ENCODE measurements at regions not wholly inside any gene's neighbourhood (a gene's known extent, or its start where the extent isn't known, plus 50 kb on each side); places are given as distances from the start of the nearest gene placed in this dataset.

DNA sequence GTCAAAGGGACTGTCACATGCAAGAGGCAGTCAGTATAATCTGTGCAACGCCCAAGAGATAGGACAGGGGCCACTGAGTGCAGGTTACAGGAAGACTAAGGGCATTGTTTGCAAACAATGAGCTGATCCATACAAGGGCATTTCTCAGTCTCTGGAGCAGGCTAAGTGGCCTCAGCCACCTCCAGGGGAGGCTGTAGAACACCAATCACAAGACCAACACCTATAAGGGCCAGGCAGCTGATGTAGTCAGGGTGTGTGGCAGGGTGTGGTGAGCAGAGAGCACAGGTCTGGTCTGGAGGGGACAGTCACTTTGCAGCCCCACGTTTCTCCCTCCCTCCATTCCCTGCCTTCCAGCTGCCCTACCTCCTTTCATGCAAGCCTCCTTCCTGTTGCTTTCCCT lies 83.2 kb upstream of the ADRA1B start:
- Mint-ChIP-seq H3K9me3 (peaks cover 6% of the 10 kb centered on the region), H3K27me3 (ENCODE audit: low read depth) (peaks cover 10% of the 10 kb centered on the region), H3K4me1 (ENCODE audit: low read depth) (no peaks in the 10 kb centered on the region), H3K36me3 (ENCODE audit: insufficient read depth) (no peaks in the 10 kb centered on the region), H3K4me3 (no peak overlapping the region)
- DNase-seq: no peak
- ATAC-seq: no peak

DNA sequence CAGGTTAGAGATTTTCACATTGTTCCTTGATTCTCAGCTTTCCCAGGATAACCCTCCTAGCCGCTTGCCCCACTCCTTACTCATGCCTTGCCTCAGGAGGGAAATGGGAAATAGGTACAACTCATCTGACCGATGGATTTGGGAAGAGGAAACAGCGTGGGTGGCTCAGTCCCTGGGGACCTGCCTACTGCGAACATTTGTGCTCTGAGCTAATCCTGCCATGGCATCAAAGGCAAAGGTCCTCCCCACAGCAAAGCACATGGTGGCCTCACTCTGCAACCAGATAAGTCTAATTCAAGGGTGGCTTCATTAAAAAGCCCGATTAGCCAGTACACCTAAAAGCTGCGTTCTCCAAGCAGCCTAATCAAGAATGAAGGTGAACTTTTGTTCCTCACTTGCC lies 82.4 kb upstream of the ADRA1B start:
- Mint-ChIP-seq H3K27me3 (ENCODE audit: low read depth) (peaks cover 10% of the 10 kb centered on the region), H3K4me3 (no peak overlapping the region), H3K36me3 (ENCODE audit: insufficient read depth) (no peaks in the 10 kb centered on the region), H3K4me1 (ENCODE audit: low read depth) (no peaks in the 10 kb centered on the region), H3K9me3 (peaks cover 6% of the 10 kb centered on the region)
- ATAC-seq (no peak), DNase-seq (no peak)

DNA sequence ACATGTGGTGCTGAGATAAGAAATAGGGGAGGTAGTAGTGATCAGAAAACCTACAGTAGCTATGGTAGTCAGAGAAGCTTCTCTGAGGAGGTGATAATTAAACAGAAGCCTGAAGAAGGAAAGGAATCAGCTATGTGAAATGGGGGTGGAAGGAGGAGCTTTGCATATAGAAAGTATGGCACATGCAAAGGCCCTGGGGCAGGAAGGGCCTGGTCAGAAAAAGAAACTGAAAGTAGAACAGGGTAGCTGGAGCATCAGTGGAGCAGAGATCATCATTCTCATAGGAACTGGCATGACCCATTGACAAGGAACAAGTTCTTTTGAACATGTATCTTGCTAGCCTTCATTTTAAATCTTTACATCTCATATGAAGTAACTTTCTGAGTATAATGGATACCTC lies 80.7 kb upstream of the ADRA1B start:
- no peak for ATAC-seq
- H3K36me3 Mint-ChIP-seq (ENCODE audit: insufficient read depth): no peaks in the 10 kb centered on the region

DNA sequence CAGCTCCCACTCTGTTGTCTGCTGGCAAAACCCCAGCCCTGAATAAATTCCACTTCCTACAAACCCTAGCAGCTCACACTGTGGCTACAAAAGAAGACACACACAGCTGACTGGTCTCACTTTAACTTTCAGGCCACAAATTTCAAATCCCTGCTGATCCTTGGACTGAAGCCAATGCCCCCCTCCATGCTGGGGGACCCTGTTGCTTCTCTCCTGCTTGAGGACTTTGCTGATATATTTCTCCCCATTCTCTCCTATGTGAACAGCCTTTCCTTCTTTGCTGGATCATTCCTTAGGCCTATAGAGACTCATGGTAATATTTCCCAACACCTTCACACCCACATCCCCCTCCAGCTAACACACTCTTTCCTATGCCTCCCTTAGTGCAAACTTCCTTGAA lies 79.6 kb upstream of the ADRA1B start:
- Mint-ChIP-seq H3K4me1 (ENCODE audit: low read depth) (no peaks in the 10 kb centered on the region), H3K36me3 (ENCODE audit: insufficient read depth) (no peaks in the 10 kb centered on the region), H3K9me3 (peaks cover 6% of the 10 kb centered on the region), H3K4me3 (no peak overlapping the region), H3K27me3 (ENCODE audit: low read depth) (peaks cover 12% of the 10 kb centered on the region)
- DNase-seq (no peak), ATAC-seq (no peak)

More for the DNA sequence above, 80.7 kb upstream of the ADRA1B start:
- no peak for DNase-seq
- peaks cover 6% of the 10 kb centered on the region for H3K9me3 Mint-ChIP-seq
- H3K4me3 Mint-ChIP-seq: no peak overlapping the region
- H3K4me1 Mint-ChIP-seq (ENCODE audit: low read depth): no peaks in the 10 kb centered on the region
- H3K27me3 Mint-ChIP-seq (ENCODE audit: low read depth): peaks cover 14% of the 10 kb centered on the region

DNA sequence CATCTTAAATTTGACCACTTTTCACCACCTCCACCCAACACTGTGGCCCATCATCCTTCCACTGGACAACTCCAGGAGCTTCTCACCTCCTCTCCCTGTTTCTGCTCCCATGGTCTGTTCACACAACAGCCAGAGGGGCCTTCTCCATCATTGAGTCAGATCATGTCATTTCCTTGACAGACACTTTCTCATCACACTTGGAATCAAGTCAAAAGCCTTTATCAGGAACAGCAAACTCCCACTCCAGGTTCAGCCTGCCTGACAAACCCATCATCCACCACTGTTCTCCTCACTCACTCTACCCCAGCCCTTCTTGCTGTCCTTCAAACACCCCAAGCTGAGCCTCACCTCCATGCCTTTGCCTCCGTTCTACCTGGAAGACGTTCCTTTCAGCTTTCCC lies 78.4 kb upstream of the ADRA1B start:
- DNase-seq (no peak), ATAC-seq (no peak)
- Mint-ChIP-seq H3K4me3 (no peak overlapping the region), H3K27me3 (ENCODE audit: low read depth) (peaks cover 12% of the 10 kb centered on the region), H3K36me3 (ENCODE audit: insufficient read depth) (no peaks in the 10 kb centered on the region), H3K9me3 (peaks cover 6% of the 10 kb centered on the region), H3K4me1 (ENCODE audit: low read depth) (no peaks in the 10 kb centered on the region)

DNA sequence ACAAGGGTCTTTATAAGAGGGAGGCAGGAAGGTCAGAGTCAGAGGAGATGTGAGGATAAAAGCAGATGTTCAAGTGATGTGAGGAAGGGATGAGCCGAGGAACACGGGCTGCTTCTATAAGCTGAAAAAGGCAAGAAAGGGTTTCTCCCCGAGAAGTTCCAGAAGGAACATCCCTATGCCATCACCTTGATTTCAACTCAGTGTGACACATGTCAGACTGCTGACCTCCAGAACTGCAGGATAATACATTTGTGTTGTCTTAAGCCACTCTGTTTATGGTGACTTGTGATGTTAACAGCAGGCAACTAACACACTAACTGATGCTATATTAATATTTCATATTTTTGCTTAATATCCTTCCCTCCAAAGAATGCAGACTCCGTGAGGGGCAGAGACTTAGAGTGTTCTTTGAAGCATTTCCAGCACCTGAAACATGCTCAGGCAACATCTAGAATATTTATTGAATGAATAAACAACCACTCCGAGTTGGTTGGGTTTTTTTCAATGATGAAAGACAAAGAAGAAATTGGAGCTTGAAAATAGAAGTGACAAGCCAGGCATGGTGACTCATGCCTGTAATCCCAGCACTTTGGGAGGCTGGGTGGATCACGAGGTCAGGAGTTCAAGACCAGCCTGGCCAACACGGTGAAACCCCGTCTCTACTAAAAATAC lies 77.6 kb upstream of the ADRA1B start:
- no peak for ATAC-seq

DNA sequence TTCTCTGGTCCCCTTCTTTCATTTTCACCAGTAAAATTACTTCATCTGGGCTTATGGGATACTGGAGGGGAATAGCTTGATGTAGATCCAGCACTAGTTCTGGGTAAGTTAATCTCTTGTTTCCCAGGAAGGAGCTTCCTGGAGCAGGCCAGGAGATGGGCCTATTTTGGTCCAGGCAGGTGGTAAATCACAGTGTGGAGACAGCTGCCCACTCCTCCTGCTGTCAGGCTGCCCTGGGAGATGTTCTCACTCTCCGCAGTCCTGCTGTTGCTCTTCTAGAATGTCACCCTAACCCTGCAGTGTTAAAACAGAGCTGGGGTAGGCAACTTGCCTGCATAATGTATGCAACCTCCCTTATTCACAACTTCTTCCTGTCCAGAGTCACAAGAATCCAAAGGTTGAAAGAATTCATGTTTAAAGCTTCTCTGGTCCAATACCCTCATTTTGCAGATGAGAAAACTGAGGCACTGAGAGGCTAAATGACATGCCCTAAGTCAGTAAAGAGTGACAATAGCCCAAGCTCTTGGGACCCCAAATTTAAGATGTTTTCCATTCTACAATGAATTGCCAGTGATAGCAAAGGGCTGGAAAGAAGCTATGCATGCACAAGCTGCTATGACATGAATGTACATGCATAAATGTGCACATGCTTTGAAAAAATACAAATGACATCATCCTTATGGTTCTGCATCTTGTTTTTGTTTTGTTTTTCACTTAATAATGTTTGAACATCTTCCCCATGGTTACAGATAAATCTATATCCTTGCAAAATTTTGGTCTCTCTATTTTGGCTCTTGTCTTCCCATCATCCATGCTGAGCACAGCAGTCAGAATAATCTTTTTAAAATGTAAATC lies 71.8 kb upstream of the ADRA1B start:
- H3K4me3 Mint-ChIP-seq: no peak overlapping the region
- H3K36me3 Mint-ChIP-seq (ENCODE audit: insufficient read depth): no peaks in the 10 kb centered on the region
- H3K4me1 Mint-ChIP-seq (ENCODE audit: low read depth): no peaks in the 10 kb centered on the region
- ATAC-seq: no peak
- H3K27me3 Mint-ChIP-seq (ENCODE audit: low read depth): peaks cover 10% of the 10 kb centered on the region
- no peak for DNase-seq
- H3K9me3 Mint-ChIP-seq: no peaks in the 10 kb centered on the region

More for the DNA sequence above, 77.6 kb upstream of the ADRA1B start:
- no peak for DNase-seq
- Mint-ChIP-seq H3K4me1 (ENCODE audit: low read depth) (no peaks in the 10 kb centered on the region), H3K4me3 (no peak overlapping the region), H3K36me3 (ENCODE audit: insufficient read depth) (no peaks in the 10 kb centered on the region), H3K27me3 (ENCODE audit: low read depth) (peaks cover 12% of the 10 kb centered on the region), H3K9me3 (peaks cover 6% of the 10 kb centered on the region)

DNA sequence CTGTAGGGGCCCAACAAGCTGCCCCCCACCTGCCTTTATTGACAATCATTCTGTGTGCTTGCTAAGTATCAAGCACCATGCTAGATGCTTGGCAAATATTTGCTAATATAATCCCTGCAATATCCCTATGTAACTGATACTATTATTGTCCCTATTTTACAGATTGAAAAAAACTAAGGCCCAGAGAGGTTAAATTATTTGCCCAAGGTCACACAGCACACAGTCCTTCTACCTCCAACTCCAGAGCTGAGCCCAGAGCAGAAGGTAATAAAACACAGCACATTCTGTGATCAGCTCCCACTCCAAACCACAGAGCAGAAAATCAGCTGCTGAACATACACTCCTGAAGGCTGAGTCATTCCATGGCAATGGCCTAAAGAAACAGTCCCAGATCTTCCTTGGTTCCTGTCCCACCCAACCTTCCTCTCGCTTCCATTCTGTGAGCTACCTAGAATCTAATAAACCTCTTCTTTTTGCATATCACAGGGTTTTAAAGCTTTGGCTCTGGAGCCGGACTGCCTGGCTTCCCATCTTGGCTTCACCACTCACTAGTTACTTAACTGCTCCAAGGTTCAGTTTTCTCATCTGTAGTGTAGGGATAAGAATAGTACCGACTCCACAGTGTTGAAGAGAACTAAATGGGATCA lies 66.7 kb upstream of the ADRA1B start:
- DNase-seq: no peak

DNA sequence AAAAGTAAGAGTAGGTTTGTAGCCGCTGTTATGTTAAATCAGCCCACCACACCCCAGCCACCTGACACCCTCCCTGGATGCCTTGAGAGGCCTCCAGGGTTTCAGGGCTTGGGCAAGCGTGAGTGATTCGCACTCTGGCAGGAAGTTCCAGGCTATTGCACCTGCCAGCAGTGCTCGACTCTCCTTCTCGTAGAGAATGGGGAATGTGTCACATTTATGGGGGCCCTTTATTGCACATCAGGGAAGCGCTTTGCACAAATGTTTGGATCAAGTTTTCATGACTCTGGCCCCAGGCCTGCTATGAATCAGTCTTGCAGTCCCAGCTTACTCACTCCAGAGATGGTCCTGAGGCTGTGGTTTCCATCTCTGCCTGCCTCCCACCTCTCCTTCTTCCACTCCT lies 66.1 kb upstream of the ADRA1B start:
- no peak for ATAC-seq
- no peaks in the 10 kb centered on the region for H3K36me3 Mint-ChIP-seq (ENCODE audit: insufficient read depth)
- peaks cover 3% of the 10 kb centered on the region for H3K27me3 Mint-ChIP-seq (ENCODE audit: low read depth)

More for the DNA sequence above, 66.7 kb upstream of the ADRA1B start:
- no peaks in the 10 kb centered on the region for H3K9me3 Mint-ChIP-seq
- H3K36me3 Mint-ChIP-seq (ENCODE audit: insufficient read depth): no peaks in the 10 kb centered on the region
- H3K4me3 Mint-ChIP-seq: no peak overlapping the region
- H3K4me1 Mint-ChIP-seq (ENCODE audit: low read depth): no peaks in the 10 kb centered on the region
- H3K27me3 Mint-ChIP-seq (ENCODE audit: low read depth): peaks cover 2% of the 10 kb centered on the region
- ATAC-seq: no peak

DNA sequence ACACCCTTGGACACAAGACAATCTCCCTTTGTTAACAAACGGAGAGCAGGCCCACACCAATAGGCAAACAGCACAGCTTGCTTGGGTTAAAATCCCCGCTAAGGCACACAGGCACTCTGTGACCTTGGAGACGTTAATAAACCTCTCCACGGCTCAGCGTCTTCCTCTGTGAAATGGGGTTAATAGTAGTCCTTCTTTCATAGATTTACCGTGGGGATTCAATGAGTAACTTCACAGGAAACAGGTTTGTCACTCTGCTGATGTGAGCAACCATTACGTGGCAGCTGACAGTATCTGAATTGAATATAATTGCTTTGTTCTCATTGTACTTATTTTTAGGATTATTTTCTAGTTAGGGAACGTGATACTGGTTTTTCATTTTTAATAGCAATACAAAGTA lies 65.2 kb upstream of the ADRA1B start:
- Mint-ChIP-seq H3K4me1 (ENCODE audit: low read depth) (no peaks in the 10 kb centered on the region), H3K9me3 (no peaks in the 10 kb centered on the region), H3K27me3 (ENCODE audit: low read depth) (peaks cover 3% of the 10 kb centered on the region), H3K4me3 (no peak overlapping the region), H3K36me3 (ENCODE audit: insufficient read depth) (no peaks in the 10 kb centered on the region)
- ATAC-seq (no peak), DNase-seq (no peak)

More for the DNA sequence above, 66.1 kb upstream of the ADRA1B start:
- Mint-ChIP-seq H3K4me1 (ENCODE audit: low read depth) (no peaks in the 10 kb centered on the region), H3K9me3 (no peaks in the 10 kb centered on the region), H3K4me3 (no peak overlapping the region)
- DNase-seq: no peak

DNA sequence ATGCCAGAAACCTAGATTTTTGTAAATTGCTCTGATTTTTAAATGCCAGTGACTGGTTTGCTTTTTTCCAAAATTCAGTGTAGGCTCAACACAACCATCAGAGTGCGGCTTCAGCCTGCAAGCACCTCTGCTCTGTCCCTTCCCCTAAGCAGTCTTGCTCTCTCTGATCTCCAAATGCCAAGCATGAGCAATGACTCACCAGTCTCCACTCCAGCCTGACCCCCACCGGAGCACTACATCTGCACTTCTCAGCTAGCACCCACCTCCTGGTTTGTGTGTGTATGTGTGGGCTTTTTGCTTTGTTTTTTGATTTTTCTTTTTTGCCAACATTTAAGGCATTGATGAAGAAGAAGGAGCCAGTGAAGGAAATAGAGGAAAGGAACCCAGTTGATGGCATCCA lies 61.4 kb upstream of the ADRA1B start:
- Mint-ChIP-seq H3K27me3 (ENCODE audit: low read depth) (peaks cover 6% of the 10 kb centered on the region), H3K4me1 (ENCODE audit: low read depth) (no peaks in the 10 kb centered on the region), H3K36me3 (ENCODE audit: insufficient read depth) (no peaks in the 10 kb centered on the region), H3K4me3 (no peak overlapping the region), H3K9me3 (no peaks in the 10 kb centered on the region)
- ATAC-seq (no peak), DNase-seq (no peak)

DNA sequence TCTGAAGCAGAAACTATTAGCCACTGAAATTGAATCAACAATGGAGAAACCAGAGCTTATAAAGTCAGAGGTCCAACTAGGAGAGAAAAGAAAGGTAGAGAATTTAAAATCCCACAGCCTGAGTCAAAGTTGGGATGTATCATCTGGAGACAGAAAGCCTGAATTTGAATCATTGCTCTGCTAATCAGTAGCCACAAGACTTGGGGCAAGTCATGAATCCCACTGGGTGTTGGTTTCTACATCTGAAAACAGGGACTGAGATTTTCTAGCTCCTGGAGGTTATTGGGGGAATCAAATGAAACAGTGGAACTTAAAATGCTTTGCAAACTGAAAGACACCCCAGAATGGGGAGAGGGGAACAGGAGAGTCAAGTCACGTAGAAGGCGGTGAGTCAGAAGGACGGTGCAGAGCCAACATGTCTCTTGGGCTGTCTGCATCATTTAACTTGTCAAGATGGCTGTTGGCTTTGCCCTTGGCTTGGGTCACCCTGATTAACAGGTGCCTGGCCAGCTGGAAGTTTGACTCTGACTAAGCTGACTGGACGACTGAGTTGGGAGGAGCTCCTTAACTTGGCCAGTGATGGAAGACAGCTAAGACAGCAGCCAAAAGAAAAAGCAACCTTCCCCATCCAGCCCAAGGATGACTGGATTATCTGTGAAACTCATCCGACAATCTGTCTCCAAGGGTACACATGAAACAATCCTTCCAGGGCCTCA lies 60.6 kb upstream of the ADRA1B start:
- H3K9me3 Mint-ChIP-seq: no peaks in the 10 kb centered on the region
- no peak for DNase-seq
- H3K27me3 Mint-ChIP-seq (ENCODE audit: low read depth): peaks cover 7% of the 10 kb centered on the region
- no peaks in the 10 kb centered on the region for H3K4me1 Mint-ChIP-seq (ENCODE audit: low read depth)
- no peaks in the 10 kb centered on the region for H3K36me3 Mint-ChIP-seq (ENCODE audit: insufficient read depth)
- no peak for ATAC-seq
- H3K4me3 Mint-ChIP-seq: no peak overlapping the region

DNA sequence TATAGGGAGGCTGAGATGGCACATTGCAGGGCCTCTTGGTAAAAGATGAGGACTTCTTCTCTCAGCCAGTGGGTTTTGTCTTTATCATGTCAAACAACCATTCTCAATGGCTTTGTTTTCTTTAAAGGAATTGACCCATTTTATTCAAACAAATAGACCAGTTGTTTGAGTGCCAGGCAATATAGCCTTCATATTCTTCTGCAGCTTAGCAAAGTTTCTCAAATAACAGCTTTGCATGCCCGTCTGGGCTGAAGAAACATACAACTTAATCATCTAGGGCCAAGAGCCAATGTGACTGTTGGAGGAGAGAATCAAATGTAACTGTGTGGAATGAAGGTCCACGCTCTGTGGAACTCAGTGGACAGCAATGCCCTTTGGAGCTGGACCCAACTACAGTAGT lies 57.4 kb upstream of the ADRA1B start:
- peaks cover 9% of the 10 kb centered on the region for H3K27me3 Mint-ChIP-seq (ENCODE audit: low read depth)
- H3K36me3 Mint-ChIP-seq (ENCODE audit: insufficient read depth): no peaks in the 10 kb centered on the region
- no peak for DNase-seq
- no peaks in the 10 kb centered on the region for H3K4me1 Mint-ChIP-seq (ENCODE audit: low read depth)
- no peak for ATAC-seq
- H3K9me3 Mint-ChIP-seq: no peaks in the 10 kb centered on the region
- H3K4me3 Mint-ChIP-seq: no peak overlapping the region

DNA sequence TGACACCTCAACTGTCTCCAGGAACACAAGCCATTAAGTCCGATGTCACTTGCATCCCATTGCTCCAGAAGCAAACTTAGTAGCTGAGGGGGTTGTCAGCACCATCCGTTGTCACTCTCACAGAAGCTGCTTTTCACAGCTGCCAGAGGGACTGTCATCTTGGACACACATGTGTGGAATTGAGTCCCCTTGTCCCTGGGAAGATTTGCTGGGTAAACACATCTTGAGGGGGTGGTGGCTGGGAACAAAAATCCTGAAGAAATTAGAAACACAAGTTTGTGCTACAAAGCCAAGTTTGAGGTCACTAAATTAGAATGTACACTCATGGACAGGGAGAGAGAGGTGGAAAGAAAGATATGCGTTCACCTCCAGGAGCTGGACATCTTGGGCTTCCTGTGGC lies 55.2 kb upstream of the ADRA1B start:
- Mint-ChIP-seq H3K4me3 (no peak overlapping the region), H3K36me3 (ENCODE audit: insufficient read depth) (no peaks in the 10 kb centered on the region), H3K4me1 (ENCODE audit: low read depth) (no peaks in the 10 kb centered on the region), H3K27me3 (ENCODE audit: low read depth) (peaks cover 20% of the 10 kb centered on the region), H3K9me3 (no peaks in the 10 kb centered on the region)
- ATAC-seq: no peak
- no peak for DNase-seq

All from activated T-cell treated with anti-CD3 and anti-CD28 coated beads, Interleukin-2, amount 50 U/mL, for 4 hours (primary cell).